ENCODE measurements at regions not wholly inside any gene's neighbourhood (a gene's known extent, or its start where the extent isn't known, plus 50 kb on each side); places are given as distances from the start of the nearest gene placed in this dataset.

GRCh38 chr3:148036331-148036876 lies 627.2 kb downstream of the ZIC1 start:
- TF ChIP-seq CTCF (IDR thresholded peaks at IDR 0.05) = no peak
- no peak for TF ChIP-seq POLR2A (IDR thresholded peaks at IDR 0.05)
